Left kidney (tissue), 1 donor: ENCODE measurements at regions not wholly inside any gene's neighbourhood (a gene's known extent, or its start where the extent isn't known, plus 50 kb on each side); places are given as distances from the start of the nearest gene placed in this dataset.

ENCODE experiments used
- DNase-seq: peaks from one replicate; pipeline ENCODE4 v3.0.0-alpha.2; 2013

- DNase-seq, result no peak
Measured at GRCh38 chr1:219398815-219399396, 214.0 kb downstream of the ZC3H11B start.

GRCh38 chr1:219397511-219397910 is 215.4 kb downstream of the ZC3H11B start:
- DNase-seq, result no peak

- no peak for DNase-seq
Measured at GRCh38 chr1:219391297-219391696, 217.6 kb downstream of the LYPLAL1 start.

GRCh38 chr1:219387211-219387610 is 213.5 kb downstream of the LYPLAL1 start:
- no peak for DNase-seq

GRCh38 chr1:219385787-219386427 is 212.2 kb downstream of the LYPLAL1 start:
- DNase-seq, result peak; percentile 49

- no peak for DNase-seq
Measured at GRCh38 chr1:219383281-219383680, 209.6 kb downstream of the LYPLAL1 start.

GRCh38 chr1:219381396-219381795 is 207.7 kb downstream of the LYPLAL1 start:
- DNase-seq, result no peak

GRCh38 chr1:219380463-219380862 is 206.8 kb downstream of the LYPLAL1 start:
- no peak for DNase-seq

GRCh38 chr1:219379691-219380090 is 206.0 kb downstream of the LYPLAL1 start:
- no peak for DNase-seq

GRCh38 chr1:219374636-219375035 is 201.0 kb downstream of the LYPLAL1 start:
- DNase-seq, result no peak

- no peak for DNase-seq
Measured at GRCh38 chr1:219374046-219374566, 200.4 kb downstream of the LYPLAL1 start.

GRCh38 chr1:219373616-219373935 is 199.9 kb downstream of the LYPLAL1 start:
- DNase-seq, result no peak

GRCh38 chr1:219372916-219373615 is 199.4 kb downstream of the LYPLAL1 start:
- DNase-seq, result no peak

GRCh38 chr1:219371471-219371870 is 197.8 kb downstream of the LYPLAL1 start:
- DNase-seq, result no peak

- DNase-seq, result no peak
Measured at GRCh38 chr1:219367496-219367895, 193.8 kb downstream of the LYPLAL1 start.

GRCh38 chr1:219365451-219365850 is 191.8 kb downstream of the LYPLAL1 start:
- DNase-seq, result no peak

- no peak for DNase-seq
Measured at GRCh38 chr1:219362702-219363101, 189.0 kb downstream of the LYPLAL1 start.

GRCh38 chr1:219359126-219359525 is 185.4 kb downstream of the LYPLAL1 start:
- DNase-seq, result no peak

GRCh38 chr1:219358080-219358479 is 184.4 kb downstream of the LYPLAL1 start:
- DNase-seq, result no peak

- DNase-seq, result no peak
Measured at GRCh38 chr1:219354962-219355361, 181.3 kb downstream of the LYPLAL1 start.

- no peak for DNase-seq
Measured at GRCh38 chr1:219352961-219353651, 179.4 kb downstream of the LYPLAL1 start.

- no peak for DNase-seq
Measured at GRCh38 chr1:219350172-219350931, 176.7 kb downstream of the LYPLAL1 start.
